ENCODE measurements at regions not wholly inside any gene's neighbourhood (a gene's known extent, or its start where the extent isn't known, plus 50 kb on each side); places are given as distances from the start of the nearest gene placed in this dataset.

- H3K27me3 ChIP-seq (ENCODE audit: insufficient read depth, low read depth, low read length) = no peaks in the 10 kb centered on the region
- TF ChIP-seq POLR2AphosphoS5 (IDR thresholded peaks at IDR 0.05) (no peak), RAD21 (conservative IDR thresholded peaks at IDR 0.05) (no peak), SMC3 (conservative IDR thresholded peaks at IDR 0.05; ENCODE audit: poor library complexity) (no peak), MXI1 (conservative IDR thresholded peaks at IDR 0.05; ENCODE audit: poor library complexity, severe bottlenecking) (no peak), TAF1 (IDR thresholded peaks at IDR 0.05; ENCODE audit: low read depth) (no peak), EZH2 (IDR thresholded peaks at IDR 0.05; ENCODE audit: borderline replicate concordance, insufficient read depth, low read length, poor library complexity, severe bottlenecking) (no peak), EP300 (conservative IDR thresholded peaks at IDR 0.05; ENCODE audit: poor library complexity, severe bottlenecking) (no peak), CTCF (IDR thresholded peaks at IDR 0.05; ENCODE audit: poor library complexity, severe bottlenecking) (no peak), REST (IDR thresholded peaks at IDR 0.05; ENCODE audit: borderline replicate concordance) (no peak)
- no peaks in the 10 kb centered on the region for H3K9me2 ChIP-seq (ENCODE audit: insufficient read depth, low read length)
- no peaks in the 10 kb centered on the region for H3K9me3 ChIP-seq (ENCODE audit: low read length)
- no peaks in the 10 kb centered on the region for H3K79me2 ChIP-seq (replicated peaks; ENCODE audit: insufficient read depth, low read length)
- no peaks in the 10 kb centered on the region for H3F3A ChIP-seq (ENCODE audit: insufficient read depth, low read length, poor library complexity, severe bottlenecking)
- H4K20me1 ChIP-seq (ENCODE audit: insufficient read depth) = no peaks in the 10 kb centered on the region
- H3K36me3 ChIP-seq (ENCODE audit: insufficient read depth, low read length) = no peaks in the 10 kb centered on the region
- H3K4me2 ChIP-seq (ENCODE audit: low read length) = no peak overlapping the region
- no peak overlapping the region for H3K4me3 ChIP-seq (ENCODE audit: low read length)
- no peak overlapping the region for H2AFZ ChIP-seq (ENCODE audit: low read depth, low read length)
- no peak overlapping the region for H3K27ac ChIP-seq (ENCODE audit: low read length)
- no peak overlapping the region for H3K9ac ChIP-seq (ENCODE audit: low read length)
These were observed 293.3 kb upstream of the MKI67 start for GRCh38 chr10:128419466-128420019.

GRCh38 chr10:128420623-128421022 is 294.4 kb upstream of the MKI67 start:
- Histone ChIP-seq H3K9me2 (ENCODE audit: insufficient read depth, low read length) (no peaks in the 10 kb centered on the region), H3K4me3 (ENCODE audit: low read length) (no peak overlapping the region), H4K20me1 (ENCODE audit: insufficient read depth) (no peaks in the 10 kb centered on the region), H3K27me3 (ENCODE audit: insufficient read depth, low read depth, low read length) (no peaks in the 10 kb centered on the region), H2AFZ (ENCODE audit: low read depth, low read length) (no peak overlapping the region), H3K4me2 (ENCODE audit: low read length) (no peak overlapping the region), H3K79me2 (replicated peaks; ENCODE audit: insufficient read depth, low read length) (no peaks in the 10 kb centered on the region), H3K9ac (ENCODE audit: low read length) (no peak overlapping the region), H3K9me3 (ENCODE audit: low read length) (no peaks in the 10 kb centered on the region), H3K27ac (ENCODE audit: low read length) (no peak overlapping the region), H3K36me3 (ENCODE audit: insufficient read depth, low read length) (no peaks in the 10 kb centered on the region), H3F3A (ENCODE audit: insufficient read depth, low read length, poor library complexity, severe bottlenecking) (no peaks in the 10 kb centered on the region)
- TF ChIP-seq REST (IDR thresholded peaks at IDR 0.05; ENCODE audit: borderline replicate concordance) (no peak), POLR2AphosphoS5 (IDR thresholded peaks at IDR 0.05) (no peak), MXI1 (conservative IDR thresholded peaks at IDR 0.05; ENCODE audit: poor library complexity, severe bottlenecking) (no peak), SMC3 (conservative IDR thresholded peaks at IDR 0.05; ENCODE audit: poor library complexity) (no peak), EP300 (conservative IDR thresholded peaks at IDR 0.05; ENCODE audit: poor library complexity, severe bottlenecking) (no peak), TAF1 (IDR thresholded peaks at IDR 0.05; ENCODE audit: low read depth) (no peak), RAD21 (conservative IDR thresholded peaks at IDR 0.05) (no peak), EZH2 (IDR thresholded peaks at IDR 0.05; ENCODE audit: borderline replicate concordance, insufficient read depth, low read length, poor library complexity, severe bottlenecking) (no peak), CTCF (IDR thresholded peaks at IDR 0.05; ENCODE audit: poor library complexity, severe bottlenecking) (no peak)
